ENCODE measurements at regions not wholly inside any gene's neighbourhood (a gene's known extent, or its start where the extent isn't known, plus 50 kb on each side); places are given as distances from the start of the nearest gene placed in this dataset.

DNA sequence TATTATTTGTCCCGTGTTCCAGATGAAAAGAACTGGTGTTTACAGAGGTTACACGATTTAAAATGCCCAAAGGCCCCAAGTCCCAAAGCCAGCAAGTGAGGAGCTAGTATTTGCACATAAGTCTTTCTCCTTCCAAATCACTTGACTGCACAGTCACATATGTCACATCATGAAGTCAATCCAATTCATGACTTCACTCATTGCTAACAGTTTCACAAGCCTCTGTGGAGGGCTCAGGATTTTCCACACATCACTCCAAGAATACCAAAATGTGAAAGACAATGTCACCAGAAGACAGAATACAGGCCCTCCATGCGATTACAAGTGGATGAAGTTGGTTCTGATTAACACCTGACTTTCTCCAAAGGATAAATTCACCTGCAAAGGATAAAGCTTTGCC is 283.1 kb upstream of the UBE2E2 start:
- Histone ChIP-seq H3K9me3 (ENCODE audit: control insufficient read depth in 1 of 2, insufficient read depth in 1 of 2, low read depth in 1 of 2, low read length in 2 of 2) (no peaks in the 10 kb centered on the region), H4K20me1 (ENCODE audit: insufficient read depth) (no peaks in the 10 kb centered on the region), H3K4me3 (replicated peaks in 1 of 2; ENCODE audit: low read depth in 1 of 2, low read length in 2 of 2) (no peak overlapping the region), H3K4me2 (ENCODE audit: low read length) (no peak overlapping the region), H3K79me2 (ENCODE audit: insufficient read depth, low read length) (no peaks in the 10 kb centered on the region), H3K36me3 (ENCODE audit: control insufficient read depth in 1 of 2, insufficient read depth in 2 of 2, low read length in 2 of 2) (no peaks in the 10 kb centered on the region), H3K9ac (ENCODE audit: low read length) (no peak overlapping the region), H3K4me1 (ENCODE audit: control insufficient read depth in 1 of 2, insufficient read depth in 2 of 2, low read length in 2 of 2) (no peaks in the 10 kb centered on the region), H3K9me2 (ENCODE audit: insufficient read depth) (no peaks in the 10 kb centered on the region), H3K27ac (ENCODE audit: low read depth, low read length) (no peak overlapping the region), H3K27me3 (ENCODE audit: insufficient read depth, low read length) (no peaks in the 10 kb centered on the region; the same call in 1 of the 2 replicates), H2AFZ (ENCODE audit: low read depth, low read length, poor library complexity, severe bottlenecking) (no peak overlapping the region)
- DNase-seq (ENCODE audit: low read depth, low spot score): no peak
- ChIA-PET CTCF (no interaction called here), RAD21 (ENCODE audit: low non-redundant PET in 1 of 2, low total read pairs in 2 of 2, uncharacterized antibody in 2 of 2, unreplicated experiment in 2 of 2) (no interaction called here), POLR2A (no interaction called here)
- TF ChIP-seq EGR1 (IDR thresholded peaks at IDR 0.05; ENCODE audit: low read depth) (no peak), EZH2phosphoT487 (IDR thresholded peaks at IDR 0.05; ENCODE audit: borderline replicate concordance) (no peak)
- intact Hi-C loops (cut with micrococcal nuclease): no loop called here
- BruUV-seq (replicated peaks): no TSS peak
- no peak for ATAC-seq

GRCh38 chr3:22922317-22922716 is 280.8 kb upstream of the UBE2E2 start:
- Histone ChIP-seq H2AFZ (ENCODE audit: low read depth, low read length, poor library complexity, severe bottlenecking) (no peak overlapping the region), H3K36me3 (ENCODE audit: control insufficient read depth in 1 of 2, insufficient read depth in 2 of 2, low read length in 2 of 2) (no peaks in the 10 kb centered on the region), H4K20me1 (ENCODE audit: insufficient read depth) (no peaks in the 10 kb centered on the region), H3K4me2 (ENCODE audit: low read length) (no peak overlapping the region), H3K9me3 (ENCODE audit: control insufficient read depth in 1 of 2, insufficient read depth in 1 of 2, low read depth in 1 of 2, low read length in 2 of 2) (no peaks in the 10 kb centered on the region), H3K27me3 (ENCODE audit: insufficient read depth, low read length) (no peaks in the 10 kb centered on the region), H3K9ac (ENCODE audit: low read length) (no peak overlapping the region), H3K4me1 (ENCODE audit: control insufficient read depth in 1 of 2, insufficient read depth in 2 of 2, low read length in 2 of 2) (no peaks in the 10 kb centered on the region), H3K9me2 (ENCODE audit: insufficient read depth) (no peaks in the 10 kb centered on the region), H3K79me2 (ENCODE audit: insufficient read depth, low read length) (no peaks in the 10 kb centered on the region), H3K4me3 (replicated peaks in 1 of 2; ENCODE audit: low read depth in 1 of 2, low read length in 2 of 2) (no peak overlapping the region), H3K27ac (ENCODE audit: low read depth, low read length) (no peak overlapping the region)
- TF ChIP-seq RAD21 (IDR thresholded peaks at IDR 0.05; ENCODE audit: low read depth): peak; percentile 19; the same call in 1 of the 2 replicates
- no peak for TF ChIP-seq POLR2A (IDR thresholded peaks at IDR 0.05; ENCODE audit: borderline replicate concordance, extremely low read depth, insufficient read depth, insufficient read length)
- TF ChIP-seq SP1 (IDR thresholded peaks at IDR 0.05; ENCODE audit: low read depth): no peak
- no peak for TF ChIP-seq ELF1 (IDR thresholded peaks at IDR 0.05; ENCODE audit: borderline replicate concordance, low read depth)
- TF ChIP-seq CTCF (IDR thresholded peaks at IDR 0.05 in 2 of 3, conservative IDR thresholded peaks at IDR 0.05 in 1 of 3; ENCODE audit: borderline replicate concordance in 1 of 3, insufficient read depth in 1 of 3, low read depth in 2 of 3, low read length in 2 of 3): peak in 2 of 3 experiments; percentile 8 to 41; a peak in 3 of 6 replicates
- intact Hi-C loops (cut with micrococcal nuclease): no loop called here
- CTCF ChIA-PET: interaction anchor here (1.6 kb wide), 1 partner anchor 38 kb away, joined by 5 read pairs; no protein-coding TSS in a partner anchor
- BruUV-seq (replicated peaks): no TSS peak
- no peak for ATAC-seq
- POLR2A ChIA-PET: no interaction called here
- DNase-seq (ENCODE audit: low read depth, low spot score): no peak
- RAD21 ChIA-PET (ENCODE audit: low non-redundant PET in 1 of 2, low total read pairs in 2 of 2, uncharacterized antibody in 2 of 2, unreplicated experiment in 2 of 2): no interaction called here
